ENCODE measurements at regions not wholly inside any gene's neighbourhood (a gene's known extent, or its start where the extent isn't known, plus 50 kb on each side); places are given as distances from the start of the nearest gene placed in this dataset.

DNA sequence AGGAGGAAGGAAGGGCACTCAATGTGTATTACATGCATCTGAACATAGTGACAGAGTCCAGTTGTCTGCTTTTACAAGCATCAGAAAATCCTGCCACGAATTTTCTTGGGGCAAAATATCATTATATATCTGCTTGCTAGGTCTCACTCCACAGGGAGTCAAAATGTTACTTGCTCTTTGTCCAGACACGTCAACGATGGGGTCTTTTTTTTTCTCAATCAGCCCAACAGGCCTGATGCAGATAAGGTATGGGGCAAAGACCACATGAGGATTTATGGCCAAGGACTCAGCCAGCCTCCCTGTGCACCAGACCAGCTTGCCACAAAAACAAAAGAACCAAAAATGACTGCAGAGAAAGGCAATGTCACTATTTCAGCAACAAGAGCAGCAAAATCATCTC is 323.4 kb upstream of the PKDCC start:
- ChIA-PET SMC1A (ENCODE audit: uncharacterized antibody, unreplicated experiment) (interaction anchor here (0.5 kb wide), 1 partner anchor 79 kb away, joined by 3 read pairs; no protein-coding TSS in a partner anchor), POLR2A (no interaction called here), CTCF (no interaction called here), RAD21 (ENCODE audit: unreplicated experiment) (no interaction called here)
- Histone ChIP-seq H3K9me3 (replicated peaks; ENCODE audit: control insufficient read depth, insufficient read depth, low read length) (no peaks in the 10 kb centered on the region), H3K9ac (ENCODE audit: control insufficient read depth, insufficient read depth, low read length) (no peak overlapping the region), H3K27me3 (replicated peaks in 1 of 2; ENCODE audit: control insufficient read depth in 2 of 2, insufficient read depth in 2 of 2, low read length in 1 of 2) (no peaks in the 10 kb centered on the region), H3K27ac (ENCODE audit: control insufficient read depth, insufficient read depth) (no peak overlapping the region), H4K20me1 (ENCODE audit: control insufficient read depth, insufficient read depth) (no peaks in the 10 kb centered on the region), H3K4me3 (no peak overlapping the region), H3K79me2 (ENCODE audit: control insufficient read depth, insufficient read depth, low read length) (no peaks in the 10 kb centered on the region), H3K4me2 (ENCODE audit: control insufficient read depth, insufficient read depth) (no peak overlapping the region), H3K36me3 (ENCODE audit: control insufficient read depth in 2 of 2, insufficient read depth in 2 of 2, low read length in 1 of 2) (no peaks in the 10 kb centered on the region), H3K4me1 (ENCODE audit: control insufficient read depth, insufficient read depth, low read length) (no peaks in the 10 kb centered on the region), H2AFZ (ENCODE audit: control insufficient read depth, low read depth, low read length) (no peak overlapping the region)
- in situ Hi-C loops (cut with MboI) (no loop called here), intact Hi-C loops (cut with micrococcal nuclease; ENCODE audit: unreplicated experiment) (no loop called here)
- ATAC-seq (no peak), FAIRE-seq (no peak), DNase-seq (ENCODE audit: low read depth, low spot score) (no peak)
- TF ChIP-seq BHLHE40 (IDR thresholded peaks at IDR 0.05; ENCODE audit: borderline replicate concordance in 1 of 2, low read depth in 2 of 2, low read length in 1 of 2) (no peak), IKZF2 (IDR thresholded peaks at IDR 0.05) (no peak)
- TF ChIP-seq, protein P1, sequence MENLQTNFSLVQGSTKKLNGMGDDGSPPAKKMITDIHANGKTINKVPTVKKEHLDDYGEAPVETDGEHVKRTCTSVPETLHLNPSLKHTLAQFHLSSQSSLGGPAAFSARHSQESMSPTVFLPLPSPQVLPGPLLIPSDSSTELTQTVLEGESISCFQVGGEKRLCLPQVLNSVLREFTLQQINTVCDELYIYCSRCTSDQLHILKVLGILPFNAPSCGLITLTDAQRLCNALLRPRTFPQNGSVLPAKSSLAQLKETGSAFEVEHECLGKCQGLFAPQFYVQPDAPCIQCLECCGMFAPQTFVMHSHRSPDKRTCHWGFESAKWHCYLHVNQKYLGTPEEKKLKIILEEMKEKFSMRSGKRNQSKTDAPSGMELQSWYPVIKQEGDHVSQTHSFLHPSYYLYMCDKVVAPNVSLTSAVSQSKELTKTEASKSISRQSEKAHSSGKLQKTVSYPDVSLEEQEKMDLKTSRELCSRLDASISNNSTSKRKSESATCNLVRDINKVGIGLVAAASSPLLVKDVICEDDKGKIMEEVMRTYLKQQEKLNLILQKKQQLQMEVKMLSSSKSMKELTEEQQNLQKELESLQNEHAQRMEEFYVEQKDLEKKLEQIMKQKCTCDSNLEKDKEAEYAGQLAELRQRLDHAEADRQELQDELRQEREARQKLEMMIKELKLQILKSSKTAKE (IDR thresholded peaks at IDR 0.05; ENCODE audit: low read depth, poor library complexity, severe bottlenecking) = no peak
- 6% methylated on average over 3 of the region's 3 CpGs for WGBS (ENCODE audit: insufficient coverage, insufficient replicate concordance, low lambda C conversion rate, missing lambda C conversion rate)
- BruUV-seq (replicated peaks) = no TSS peak

DNA sequence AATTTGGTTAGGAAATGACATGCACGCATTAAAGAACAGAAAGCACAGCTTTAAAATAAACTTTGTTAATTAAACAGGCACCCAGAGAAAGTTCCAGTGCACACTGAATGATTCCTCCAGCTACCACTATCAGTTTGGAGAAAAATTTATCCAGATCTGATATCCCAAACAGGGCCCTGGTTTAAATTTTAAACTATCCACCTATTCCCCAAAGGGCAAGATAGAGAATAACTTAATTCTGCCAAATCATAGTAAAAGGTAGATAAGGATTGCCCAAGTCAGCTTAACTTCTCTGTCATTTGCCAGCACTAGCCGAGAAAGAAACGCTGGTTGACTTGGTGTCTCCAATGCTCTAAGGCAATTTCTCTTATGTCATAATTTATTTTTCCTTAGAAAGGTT is 321.9 kb upstream of the PKDCC start:
- Histone ChIP-seq H3K36me3 (ENCODE audit: control insufficient read depth in 2 of 2, insufficient read depth in 2 of 2, low read length in 1 of 2) (no peaks in the 10 kb centered on the region), H3K27ac (ENCODE audit: control insufficient read depth, insufficient read depth) (no peak overlapping the region), H3K79me2 (ENCODE audit: control insufficient read depth, insufficient read depth, low read length) (no peaks in the 10 kb centered on the region), H3K9ac (ENCODE audit: control insufficient read depth, insufficient read depth, low read length) (no peak overlapping the region), H4K20me1 (ENCODE audit: control insufficient read depth, insufficient read depth) (no peaks in the 10 kb centered on the region), H3K4me3 (no peak overlapping the region), H3K9me3 (replicated peaks; ENCODE audit: control insufficient read depth, insufficient read depth, low read length) (no peaks in the 10 kb centered on the region), H3K4me1 (ENCODE audit: control insufficient read depth, insufficient read depth, low read length) (no peaks in the 10 kb centered on the region), H3K27me3 (replicated peaks in 1 of 2; ENCODE audit: control insufficient read depth in 2 of 2, insufficient read depth in 2 of 2, low read length in 1 of 2) (no peaks in the 10 kb centered on the region; a peak in 1 of 4 replicates), H3K4me2 (ENCODE audit: control insufficient read depth, insufficient read depth) (no peak overlapping the region), H2AFZ (ENCODE audit: control insufficient read depth, low read depth, low read length) (no peak overlapping the region)
- ATAC-seq (no peak), FAIRE-seq (no peak), DNase-seq (ENCODE audit: low read depth, low spot score) (no peak)
- RAD21 ChIA-PET (ENCODE audit: unreplicated experiment) = no interaction called here
- WGBS (ENCODE audit: insufficient coverage, insufficient replicate concordance, low lambda C conversion rate, missing lambda C conversion rate) = 74% methylated on average over 3 of the region's 3 CpGs
- SMC1A ChIA-PET (ENCODE audit: uncharacterized antibody, unreplicated experiment) = no interaction called here
- POLR2A ChIA-PET = no interaction called here
- CTCF ChIA-PET = interaction anchor here (1.3 kb wide), 1 partner anchor 12 kb away, joined by 3 read pairs; no protein-coding TSS in a partner anchor
- no TSS peak for BruUV-seq (replicated peaks)
- TF ChIP-seq SUPT20H (IDR thresholded peaks at IDR 0.05; ENCODE audit: borderline replicate concordance, control insufficient read depth, low read depth, low read length) (no peak), FOS (IDR thresholded peaks at IDR 0.05; ENCODE audit: borderline replicate concordance, extremely low read depth, insufficient read length) (no peak), ESRRA (IDR thresholded peaks at IDR 0.05; ENCODE audit: low read length) (no peak)
- TF ChIP-seq, protein P2, sequence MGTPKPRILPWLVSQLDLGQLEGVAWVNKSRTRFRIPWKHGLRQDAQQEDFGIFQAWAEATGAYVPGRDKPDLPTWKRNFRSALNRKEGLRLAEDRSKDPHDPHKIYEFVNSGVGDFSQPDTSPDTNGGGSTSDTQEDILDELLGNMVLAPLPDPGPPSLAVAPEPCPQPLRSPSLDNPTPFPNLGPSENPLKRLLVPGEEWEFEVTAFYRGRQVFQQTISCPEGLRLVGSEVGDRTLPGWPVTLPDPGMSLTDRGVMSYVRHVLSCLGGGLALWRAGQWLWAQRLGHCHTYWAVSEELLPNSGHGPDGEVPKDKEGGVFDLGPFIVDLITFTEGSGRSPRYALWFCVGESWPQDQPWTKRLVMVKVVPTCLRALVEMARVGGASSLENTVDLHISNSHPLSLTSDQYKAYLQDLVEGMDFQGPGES (IDR thresholded peaks at IDR 0.05) = no peak
- TF ChIP-seq, protein P3, sequence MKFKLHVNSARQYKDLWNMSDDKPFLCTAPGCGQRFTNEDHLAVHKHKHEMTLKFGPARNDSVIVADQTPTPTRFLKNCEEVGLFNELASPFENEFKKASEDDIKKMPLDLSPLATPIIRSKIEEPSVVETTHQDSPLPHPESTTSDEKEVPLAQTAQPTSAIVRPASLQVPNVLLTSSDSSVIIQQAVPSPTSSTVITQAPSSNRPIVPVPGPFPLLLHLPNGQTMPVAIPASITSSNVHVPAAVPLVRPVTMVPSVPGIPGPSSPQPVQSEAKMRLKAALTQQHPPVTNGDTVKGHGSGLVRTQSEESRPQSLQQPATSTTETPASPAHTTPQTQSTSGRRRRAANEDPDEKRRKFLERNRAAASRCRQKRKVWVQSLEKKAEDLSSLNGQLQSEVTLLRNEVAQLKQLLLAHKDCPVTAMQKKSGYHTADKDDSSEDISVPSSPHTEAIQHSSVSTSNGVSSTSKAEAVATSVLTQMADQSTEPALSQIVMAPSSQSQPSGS (IDR thresholded peaks at IDR 0.05; ENCODE audit: low read length) = no peak
- intact Hi-C loops (cut with micrococcal nuclease; ENCODE audit: unreplicated experiment) (no loop called here), in situ Hi-C loops (cut with MboI) (no loop called here)

All from GM12878 (cell line).